Astrocyte of the spinal cord (primary cell): ENCODE measurements at regions not wholly inside any gene's neighbourhood (a gene's known extent, or its start where the extent isn't known, plus 50 kb on each side); places are given as distances from the start of the nearest gene placed in this dataset.
"Not testable (repeated sequence)": the region's sequence is repeated elsewhere in the genome, so short reads cannot be mapped to it uniquely, and the experiment has no call there.

Experiments
- DNase-seq: peaks from one replicate; pipeline ENCODE4 v3.0.0; 2011; ENCODE audit warnings: low read depth, low spot score
- H3K4me3 ChIP-seq: 2 replicates; pipeline ENCODE4 v1.5.1; 2011; ENCODE audit warnings: low read depth, mild to moderate bottlenecking, low read length, moderate library complexity
- CTCF ChIP-seq: IDR thresholded peaks from 2 replicates; pipeline ENCODE4 v1.5.1; 2012; ENCODE audit warnings: low read depth, mild to moderate bottlenecking, low read length, inconsistent platforms
- in situ Hi-C: cut with HindIII; loops from 2 replicates; pipeline ENCODE4 v1.10.0; 2017; ENCODE audit warnings: low sequenced_read_pairs

- H3K4me3 ChIP-seq: no peak overlapping the region
- in situ Hi-C loops: no loop called here
- peak; percentile 30 for DNase-seq
- no peak for TF ChIP-seq CTCF
Observed at GRCh38 chr7:79927116-79927515, 207.5 kb upstream of the GNAI1 start.

GRCh38 chr7:79923953-79924352, 210.7 kb upstream of the GNAI1 start:
- in situ Hi-C loops: no loop called here
- no peak overlapping the region for H3K4me3 ChIP-seq
- no peak for TF ChIP-seq CTCF
- DNase-seq: peak; percentile 3

GRCh38 chr7:79922894-79923293, 211.7 kb upstream of the GNAI1 start:
- in situ Hi-C loops: no loop called here
- no peak for TF ChIP-seq CTCF

GRCh38 chr7:79921976-79922375, 212.7 kb upstream of the GNAI1 start:
- no peak for TF ChIP-seq CTCF
- DNase-seq: no peak
- no peak overlapping the region for H3K4me3 ChIP-seq
- in situ Hi-C loops: no loop called here

More at GRCh38 chr7:79922894-79923293, 211.7 kb upstream of the GNAI1 start:
- H3K4me3 ChIP-seq: no peak overlapping the region
- no peak for DNase-seq

- H3K4me3 ChIP-seq, in situ Hi-C loops, DNase-seq: not testable (repeated sequence)
Observed at GRCh38 chr7:79918632-79919031, 216.0 kb upstream of the GNAI1 start.

- H3K4me3 ChIP-seq, DNase-seq, in situ Hi-C loops: not testable (repeated sequence)
Observed at GRCh38 chr7:79915346-79915745, 219.3 kb upstream of the GNAI1 start.

- no peak for TF ChIP-seq CTCF
- no peak for DNase-seq
- in situ Hi-C loops: no loop called here
- H3K4me3 ChIP-seq: no peak overlapping the region
Observed at GRCh38 chr7:79912213-79912633, 222.4 kb upstream of the GNAI1 start.

- DNase-seq: no peak
- H3K4me3 ChIP-seq: no peak overlapping the region
- in situ Hi-C loops: no loop called here
- no peak for TF ChIP-seq CTCF
Observed at GRCh38 chr7:79911420-79911819, 223.2 kb upstream of the GNAI1 start.
